ENCODE measurements at regions not wholly inside any gene's neighbourhood (a gene's known extent, or its start where the extent isn't known, plus 50 kb on each side); places are given as distances from the start of the nearest gene placed in this dataset.

DNA sequence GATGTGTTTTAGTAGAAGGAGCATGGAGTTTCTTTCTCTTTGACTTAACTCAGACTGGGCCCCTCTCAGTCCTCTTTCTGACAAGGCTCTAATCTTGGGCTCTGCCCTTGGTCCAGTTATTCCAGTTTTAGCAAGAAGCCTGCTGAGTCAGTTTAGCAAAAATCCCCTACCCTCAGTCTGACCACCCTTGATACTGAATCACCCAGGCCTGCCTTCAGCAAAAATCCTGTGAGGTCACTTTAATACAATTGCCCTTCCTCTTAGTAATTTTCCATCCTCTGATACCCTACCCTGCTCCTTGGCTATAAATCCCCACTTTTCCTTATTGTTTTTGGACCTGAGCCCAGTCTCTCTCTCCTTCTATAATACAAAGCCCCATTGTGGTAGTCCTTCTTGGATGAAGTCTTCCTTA lies 326.7 kb upstream of the NOX3 start:
- Histone ChIP-seq H3K9me3 (peaks cover 0 to 2% of the 10 kb centered on the region in 2 donors), H3K27me3 (no peaks in the 10 kb centered on the region), H3K36me3 (no peaks in the 10 kb centered on the region), H3K4me1 (no peaks in the 10 kb centered on the region), H3K4me3 (no peak overlapping the region), H3K27ac (peak overlapping the region; percentile 28 to 71)
- TF ChIP-seq, protein P1, sequence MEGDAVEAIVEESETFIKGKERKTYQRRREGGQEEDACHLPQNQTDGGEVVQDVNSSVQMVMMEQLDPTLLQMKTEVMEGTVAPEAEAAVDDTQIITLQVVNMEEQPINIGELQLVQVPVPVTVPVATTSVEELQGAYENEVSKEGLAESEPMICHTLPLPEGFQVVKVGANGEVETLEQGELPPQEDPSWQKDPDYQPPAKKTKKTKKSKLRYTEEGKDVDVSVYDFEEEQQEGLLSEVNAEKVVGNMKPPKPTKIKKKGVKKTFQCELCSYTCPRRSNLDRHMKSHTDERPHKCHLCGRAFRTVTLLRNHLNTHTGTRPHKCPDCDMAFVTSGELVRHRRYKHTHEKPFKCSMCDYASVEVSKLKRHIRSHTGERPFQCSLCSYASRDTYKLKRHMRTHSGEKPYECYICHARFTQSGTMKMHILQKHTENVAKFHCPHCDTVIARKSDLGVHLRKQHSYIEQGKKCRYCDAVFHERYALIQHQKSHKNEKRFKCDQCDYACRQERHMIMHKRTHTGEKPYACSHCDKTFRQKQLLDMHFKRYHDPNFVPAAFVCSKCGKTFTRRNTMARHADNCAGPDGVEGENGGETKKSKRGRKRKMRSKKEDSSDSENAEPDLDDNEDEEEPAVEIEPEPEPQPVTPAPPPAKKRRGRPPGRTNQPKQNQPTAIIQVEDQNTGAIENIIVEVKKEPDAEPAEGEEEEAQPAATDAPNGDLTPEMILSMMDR (IDR thresholded peaks at IDR 0.05), result no peak
- no peak for TF ChIP-seq POLR2A (IDR thresholded peaks at IDR 0.05)
- intact Hi-C loops (cut with DNase I; ENCODE audit: low total_unique reads), result no loop called here
- peak in 1 of 2 donors; percentile 18 for DNase-seq (ENCODE audit: low spot score in 2 of 2)

GRCh38 chr6:155779456-155779855 lies 323.8 kb upstream of the NOX3 start:
- Histone ChIP-seq H3K27ac (no peak overlapping the region), H3K4me1 (no peaks in the 10 kb centered on the region), H3K4me3 (no peak overlapping the region), H3K9me3 (no peaks in the 10 kb centered on the region), H3K36me3 (no peaks in the 10 kb centered on the region), H3K27me3 (no peaks in the 10 kb centered on the region)
- TF ChIP-seq POLR2A (IDR thresholded peaks at IDR 0.05) (no peak), POLR2AphosphoS5 (IDR thresholded peaks at IDR 0.05) (no peak)
- TF ChIP-seq, protein P1 (IDR thresholded peaks at IDR 0.05), result no peak
- intact Hi-C loops (cut with DNase I; ENCODE audit: low total_unique reads), result no loop called here
- no peak for DNase-seq (ENCODE audit: low spot score in 2 of 2)

DNA sequence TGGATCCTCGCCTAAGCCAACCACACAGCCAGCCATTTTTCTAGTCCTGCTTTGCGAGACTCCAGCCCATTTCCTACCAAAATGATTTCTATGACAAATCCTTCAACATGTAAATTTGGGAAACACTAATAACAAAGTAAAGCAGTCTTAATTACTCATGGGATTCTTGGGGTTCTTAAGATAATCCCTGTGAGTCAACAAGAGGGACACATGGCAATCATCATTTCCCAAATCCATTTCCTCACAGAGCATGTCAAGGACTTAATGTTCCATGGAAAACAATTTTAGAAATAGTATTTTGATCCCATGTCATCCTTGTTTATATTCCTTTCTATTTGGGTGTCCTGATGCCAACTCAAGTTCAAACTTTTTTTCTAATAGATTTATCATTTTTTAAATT lies 322.7 kb upstream of the NOX3 start:
- H3K27ac ChIP-seq, result no peak overlapping the region
- intact Hi-C loops (cut with DNase I; ENCODE audit: low total_unique reads), result no loop called here
- no peak for TF ChIP-seq POLR2AphosphoS5 (IDR thresholded peaks at IDR 0.05)
- TF ChIP-seq, protein P1 (IDR thresholded peaks at IDR 0.05), result no peak
- TF ChIP-seq POLR2A (IDR thresholded peaks at IDR 0.05), result no peak
- no peaks in the 10 kb centered on the region for H3K36me3 ChIP-seq
- DNase-seq (ENCODE audit: low spot score in 2 of 2), result no peak
- H3K27me3 ChIP-seq, result no peaks in the 10 kb centered on the region
- no peaks in the 10 kb centered on the region for H3K4me1 ChIP-seq
- H3K9me3 ChIP-seq, result no peaks in the 10 kb centered on the region
- no peak overlapping the region for H3K4me3 ChIP-seq

DNA sequence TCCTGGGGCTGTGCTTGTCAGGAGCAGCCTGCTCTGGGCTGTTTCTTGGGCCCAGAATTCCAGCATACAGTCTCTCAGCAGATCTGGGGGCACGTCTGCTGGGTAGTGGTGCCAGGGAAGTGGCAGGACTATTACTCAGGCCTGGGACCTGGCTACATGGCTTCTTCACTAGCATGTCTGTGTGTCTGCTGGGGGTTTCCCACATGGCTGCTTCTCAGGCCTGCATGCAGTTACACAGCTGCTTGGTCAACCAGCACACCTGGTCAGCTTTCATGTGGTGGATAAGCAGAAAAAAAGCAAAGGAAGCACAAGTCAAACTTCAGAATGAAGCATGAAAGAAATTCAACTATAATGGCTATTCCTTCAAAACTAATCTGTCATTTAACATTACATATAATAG lies 316.2 kb upstream of the NOX3 start:
- TF ChIP-seq POLR2AphosphoS5 (IDR thresholded peaks at IDR 0.05), result no peak
- TF ChIP-seq, protein P1 (IDR thresholded peaks at IDR 0.05), result no peak
- TF ChIP-seq POLR2A (IDR thresholded peaks at IDR 0.05), result no peak
- H3K36me3 ChIP-seq, result no peaks in the 10 kb centered on the region
- H3K27ac ChIP-seq, result no peak overlapping the region
- no peak for DNase-seq (ENCODE audit: low spot score in 2 of 2)
- H3K27me3 ChIP-seq, result no peaks in the 10 kb centered on the region
- H3K4me1 ChIP-seq, result no peaks in the 10 kb centered on the region
- H3K9me3 ChIP-seq, result peaks cover 4 to 20% of the 10 kb centered on the region in 2 donors
- H3K4me3 ChIP-seq, result no peak overlapping the region
- intact Hi-C loops (cut with DNase I; ENCODE audit: low total_unique reads), result no loop called here

- Histone ChIP-seq H3K9me3 (peaks cover 4 to 20% of the 10 kb centered on the region in 2 donors), H3K27ac (no peak overlapping the region), H3K4me3 (no peak overlapping the region), H3K4me1 (no peaks in the 10 kb centered on the region), H3K27me3 (no peaks in the 10 kb centered on the region), H3K36me3 (no peaks in the 10 kb centered on the region)
- intact Hi-C loops (cut with DNase I; ENCODE audit: low total_unique reads), result no loop called here
- TF ChIP-seq POLR2A (IDR thresholded peaks at IDR 0.05) (no peak), POLR2AphosphoS5 (IDR thresholded peaks at IDR 0.05) (no peak)
- TF ChIP-seq, protein P1 (IDR thresholded peaks at IDR 0.05), result no peak
- DNase-seq (ENCODE audit: low spot score in 2 of 2), result no peak
Observed at GRCh38 chr6:155770856-155771255, 315.2 kb upstream of the NOX3 start.

All from breast epithelium (tissue), 4 donors.